Uterus (tissue), 2 donors: ENCODE measurements at regions not wholly inside any gene's neighbourhood (a gene's known extent, or its start where the extent isn't known, plus 50 kb on each side); places are given as distances from the start of the nearest gene placed in this dataset.

Source experiments
- CTCF ChIP-seq, 4 experiments: fragments of 200-600 bp in 2 of 4; fragments of 450-650 bp in 2 of 4; sonication (generic) in 2 of 4; IDR thresholded peaks; one replicate each; pipeline ENCODE4 v1.5.1; 2016 to 2019; ENCODE audit warnings: antibody characterized with exemption in 4 of 4, mild to moderate bottlenecking in 2 of 4, moderate library complexity in 1 of 4
- POLR2A ChIP-seq, 2 donors: fragments of 450-650 bp; IDR thresholded peaks; one replicate each; pipeline ENCODE4 v1.6.1; 2016; ENCODE audit warnings: antibody characterized with exemption in 2 of 2, mild to moderate bottlenecking in 1 of 2, moderate library complexity in 1 of 2

GRCh38 chr1:67896826-67897225 lies 63.6 kb upstream of the GNG12 start:
- TF ChIP-seq POLR2A (IDR thresholded peaks at IDR 0.05): no peak
- no peak for TF ChIP-seq CTCF (IDR thresholded peaks at IDR 0.05)
